Pons (tissue), 1 donor: ENCODE measurements at regions not wholly inside any gene's neighbourhood (a gene's known extent, or its start where the extent isn't known, plus 50 kb on each side); places are given as distances from the start of the nearest gene placed in this dataset.

ENCODE experiments used
- DNase-seq: peaks from one replicate; pipeline ENCODE4 v3.0.0-alpha.2; 2016; ENCODE audit warnings: low spot score

GRCh38 chr18:14905350-14905749 is 157.4 kb downstream of the ANKRD30B start:
- no peak for DNase-seq

- no peak for DNase-seq
Observed at GRCh38 chr18:14905979-14906378, 158.0 kb downstream of the ANKRD30B start.

- no peak for DNase-seq
Observed at GRCh38 chr18:14907420-14907819, 159.4 kb downstream of the ANKRD30B start.

- no peak for DNase-seq
Observed at GRCh38 chr18:14908541-14908940, 160.6 kb downstream of the ANKRD30B start.

GRCh38 chr18:14912967-14913366 is 165.0 kb downstream of the ANKRD30B start:
- DNase-seq, result no peak

GRCh38 chr18:14914121-14914520 is 166.1 kb downstream of the ANKRD30B start:
- DNase-seq, result no peak

GRCh38 chr18:14914771-14915170 is 166.8 kb downstream of the ANKRD30B start:
- no peak for DNase-seq

GRCh38 chr18:14916181-14916580 is 168.2 kb downstream of the ANKRD30B start:
- no peak for DNase-seq

GRCh38 chr18:14916851-14917250 is 168.9 kb downstream of the ANKRD30B start:
- DNase-seq, result no peak

- DNase-seq, result no peak
Observed at GRCh38 chr18:14917311-14917710, 169.3 kb downstream of the ANKRD30B start.

- no peak for DNase-seq
Observed at GRCh38 chr18:14919666-14920065, 171.7 kb downstream of the ANKRD30B start.

GRCh38 chr18:14921031-14921430 is 173.1 kb downstream of the ANKRD30B start:
- no peak for DNase-seq

- DNase-seq, result no peak
Observed at GRCh38 chr18:14921547-14921946, 173.6 kb downstream of the ANKRD30B start.

- DNase-seq, result no peak
Observed at GRCh38 chr18:14922031-14922430, 174.1 kb downstream of the ANKRD30B start.

- DNase-seq, result no peak
Observed at GRCh38 chr18:14922965-14923565, 175.1 kb downstream of the ANKRD30B start.

GRCh38 chr18:14924226-14924625 is 176.3 kb downstream of the ANKRD30B start:
- DNase-seq, result no peak

- DNase-seq, result no peak
Observed at GRCh38 chr18:14925281-14925709, 177.3 kb downstream of the ANKRD30B start.

- no peak for DNase-seq
Observed at GRCh38 chr18:14927701-14928100, 179.7 kb downstream of the ANKRD30B start.

- no peak for DNase-seq
Observed at GRCh38 chr18:14928396-14928795, 180.4 kb downstream of the ANKRD30B start.

GRCh38 chr18:14930076-14930475 is 182.1 kb downstream of the ANKRD30B start:
- DNase-seq, result no peak

- DNase-seq, result no peak
Observed at GRCh38 chr18:14930576-14930975, 182.6 kb downstream of the ANKRD30B start.

GRCh38 chr18:14933049-14933851 is 185.3 kb downstream of the ANKRD30B start:
- DNase-seq, result no peak

GRCh38 chr18:14933964-14934363 is 186.0 kb downstream of the ANKRD30B start:
- no peak for DNase-seq

- no peak for DNase-seq
Observed at GRCh38 chr18:14935210-14935609, 187.2 kb downstream of the ANKRD30B start.
